ENCODE measurements at regions not wholly inside any gene's neighbourhood (a gene's known extent, or its start where the extent isn't known, plus 50 kb on each side); places are given as distances from the start of the nearest gene placed in this dataset.
"Not testable (repeated sequence)": the region's sequence is repeated elsewhere in the genome, so short reads cannot be mapped to it uniquely, and the experiment has no call there.

DNA sequence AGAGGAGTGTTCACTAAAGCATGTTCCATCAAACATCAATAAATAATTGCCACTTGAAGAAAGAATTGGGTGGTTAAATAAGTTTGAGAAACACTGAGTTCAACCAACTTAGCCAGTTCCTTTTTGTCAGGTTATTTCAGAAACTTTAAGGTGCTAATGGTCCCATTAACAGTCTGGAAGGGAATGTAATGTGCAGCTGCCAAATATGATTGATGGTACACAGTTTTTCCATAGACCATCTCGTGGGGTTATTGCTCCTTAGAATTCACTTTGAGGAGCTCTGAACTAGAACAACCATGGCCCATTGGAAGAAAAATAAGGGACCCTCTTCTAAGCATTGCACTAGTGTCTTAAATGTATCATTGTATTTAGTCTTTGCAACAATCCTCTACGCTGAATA, 185.8 kb upstream of the NR2F2 start:
- no peak for DNase-seq (ENCODE audit: low read depth)

DNA sequence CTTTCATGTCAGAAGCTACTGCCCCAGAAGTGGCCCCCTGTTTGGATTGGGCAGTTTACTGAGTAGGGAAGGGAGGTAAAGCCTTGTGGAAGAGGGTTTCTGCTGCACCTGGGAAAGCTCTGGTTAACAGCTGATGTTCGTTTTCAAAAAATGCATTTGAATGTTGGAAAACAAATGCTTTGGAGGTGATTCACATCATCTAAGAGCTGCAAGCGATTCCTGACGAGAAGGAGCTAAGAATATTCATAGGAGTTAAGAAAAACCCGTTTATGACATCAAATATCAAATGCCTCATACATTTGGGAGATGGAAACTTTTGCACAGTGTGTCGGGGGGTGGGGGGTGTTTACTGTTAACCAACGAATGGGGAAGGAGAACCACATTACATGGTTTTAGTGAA, 183.8 kb upstream of the NR2F2 start:
- no peak for DNase-seq (ENCODE audit: low read depth)

GRCh38 chr15:96147267-96147666, 183.2 kb upstream of the NR2F2 start:
- no peak for DNase-seq (ENCODE audit: low read depth)

GRCh38 chr15:96150254-96150653, 180.2 kb upstream of the NR2F2 start:
- no peak for DNase-seq (ENCODE audit: low read depth)

DNA sequence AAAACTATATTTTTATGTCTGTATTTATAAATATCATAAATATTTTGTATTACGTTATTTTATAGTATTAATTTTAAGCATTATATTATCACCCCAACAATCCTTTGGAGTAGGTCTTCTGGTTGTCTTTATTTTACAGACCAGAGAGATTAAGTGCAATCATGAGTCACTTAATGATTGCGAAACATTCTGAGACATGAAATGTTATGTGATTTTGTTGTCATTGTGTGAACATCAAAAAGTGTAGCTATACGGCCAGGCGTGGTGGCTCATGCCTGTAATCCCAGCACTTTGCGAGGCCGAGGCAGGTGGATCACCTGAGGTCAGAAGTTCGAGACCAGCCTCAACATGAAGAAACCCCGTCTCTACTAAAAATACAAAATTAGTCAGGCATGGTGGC, 178.8 kb upstream of the NR2F2 start:
- DNase-seq (ENCODE audit: low read depth), result not testable (repeated sequence)

GRCh38 chr15:96153929-96154328, 176.6 kb upstream of the NR2F2 start:
- no peak for DNase-seq (ENCODE audit: low read depth)

DNA sequence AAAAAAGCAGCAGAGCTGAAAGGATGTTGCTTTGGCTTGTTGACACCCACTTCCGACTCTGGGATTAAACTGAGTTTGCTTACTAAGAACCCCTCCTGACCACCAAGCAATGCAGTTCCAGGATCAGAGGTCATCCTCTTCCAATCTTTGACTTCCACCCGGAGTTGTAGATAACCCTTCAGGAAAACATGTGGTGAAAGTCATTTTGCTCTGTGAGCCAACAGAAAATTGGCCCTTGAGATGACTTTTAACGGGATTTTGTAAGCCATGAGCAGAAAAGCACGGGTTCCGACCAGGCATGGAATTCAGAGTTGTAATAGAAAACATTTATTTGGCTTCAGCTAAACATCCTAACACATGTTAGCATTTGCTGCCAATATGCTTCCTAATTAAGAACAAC, 171.6 kb upstream of the NR2F2 start:
- DNase-seq (ENCODE audit: low read depth), result no peak

- no peak for DNase-seq (ENCODE audit: low read depth)
Measured at GRCh38 chr15:96160269-96160668, 170.2 kb upstream of the NR2F2 start.

- no peak for DNase-seq (ENCODE audit: low read depth)
Measured at GRCh38 chr15:96160800-96161199, 169.7 kb upstream of the NR2F2 start.

GRCh38 chr15:96162322-96162721, 168.2 kb upstream of the NR2F2 start:
- DNase-seq (ENCODE audit: low read depth), result no peak

- DNase-seq (ENCODE audit: low read depth), result no peak
Measured at GRCh38 chr15:96165081-96165480, 165.4 kb upstream of the NR2F2 start.

- no peak for DNase-seq (ENCODE audit: low read depth)
Measured at GRCh38 chr15:96165775-96166174, 164.7 kb upstream of the NR2F2 start.

GRCh38 chr15:96166223-96167200, 164.0 kb upstream of the NR2F2 start:
- DNase-seq (ENCODE audit: low read depth), result no peak

- not testable (repeated sequence) for DNase-seq (ENCODE audit: low read depth)
Measured at GRCh38 chr15:96170616-96170978, 159.9 kb upstream of the NR2F2 start.

DNA sequence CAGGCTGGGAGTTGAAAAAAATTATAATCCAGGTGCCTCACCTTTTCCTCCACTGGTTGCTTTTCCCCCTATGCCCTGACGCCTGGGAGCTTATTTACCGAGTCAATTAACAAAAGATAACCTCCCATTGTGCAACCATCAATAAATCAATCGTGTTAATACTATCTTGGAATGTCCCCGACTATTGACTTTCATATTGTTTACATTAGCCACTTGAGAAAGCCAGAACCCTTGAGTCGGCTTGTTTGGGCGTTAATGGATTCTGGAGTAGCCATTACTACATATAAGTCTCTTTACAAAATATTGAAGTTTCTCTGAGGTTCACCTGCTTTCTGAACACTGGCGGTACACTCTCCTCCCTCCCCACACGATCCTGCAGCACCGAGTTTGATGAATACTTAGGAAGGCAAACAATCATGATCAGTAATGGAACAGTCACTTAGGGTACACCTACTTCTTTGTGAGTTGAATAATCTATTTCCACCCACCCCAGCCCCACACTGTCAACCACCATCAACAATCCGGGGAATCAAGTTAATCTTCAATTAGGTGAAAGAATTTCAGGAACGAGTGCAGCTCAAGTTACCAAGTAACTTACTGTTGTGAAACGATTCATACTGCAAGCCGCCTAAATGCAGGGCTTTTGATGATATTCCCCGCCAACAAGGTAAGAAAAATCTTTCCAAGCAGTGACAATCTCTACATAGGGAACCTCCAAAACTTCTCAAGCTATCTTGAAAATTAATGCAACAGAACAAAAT, 159.3 kb upstream of the NR2F2 start:
- DNase-seq (ENCODE audit: low read depth), result no peak

- no peak for DNase-seq (ENCODE audit: low read depth)
Measured at GRCh38 chr15:96171853-96172296, 158.6 kb upstream of the NR2F2 start.

DNA sequence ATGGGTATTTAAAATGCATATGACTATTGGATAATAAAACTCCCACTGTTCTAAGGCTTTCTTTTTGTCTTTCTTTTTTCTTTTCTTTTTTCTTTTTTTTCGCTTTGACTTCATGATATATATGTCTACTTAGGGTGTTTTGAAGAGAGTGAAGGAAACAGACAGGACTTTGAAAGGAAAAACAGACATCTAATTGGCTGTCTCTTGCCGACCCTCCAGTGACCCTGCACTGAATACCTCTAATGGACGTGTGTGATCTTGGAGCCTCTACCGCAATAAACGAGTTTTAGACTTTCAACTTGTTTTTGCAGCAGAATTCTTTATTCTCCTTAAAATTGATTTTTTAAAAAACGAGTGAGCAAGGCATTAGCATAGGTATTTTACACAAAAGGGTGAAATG, 158.1 kb upstream of the NR2F2 start:
- DNase-seq (ENCODE audit: low read depth), result no peak

- no peak for DNase-seq (ENCODE audit: low read depth)
Measured at GRCh38 chr15:96176831-96177230, 153.7 kb upstream of the NR2F2 start.

DNA sequence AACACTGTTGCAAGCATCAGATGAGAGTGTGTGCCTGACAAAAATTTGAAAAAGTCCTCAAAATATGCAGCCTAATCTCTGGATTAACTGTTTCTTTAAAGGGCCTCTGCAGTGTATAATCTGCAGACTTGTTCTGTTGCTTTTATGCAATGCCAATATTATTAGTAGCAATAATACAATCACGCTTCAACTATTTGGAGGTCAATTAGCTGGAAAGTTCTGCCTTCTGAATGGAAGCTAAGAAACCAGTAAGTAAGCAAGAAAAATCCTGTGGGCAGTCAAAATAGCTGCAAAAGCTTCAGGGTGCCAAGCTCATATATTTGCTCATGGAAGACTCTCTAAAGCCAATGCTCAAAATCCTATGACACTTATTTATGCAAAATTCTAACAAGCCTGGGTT, 153.2 kb upstream of the NR2F2 start:
- no peak for DNase-seq (ENCODE audit: low read depth)

- no peak for DNase-seq (ENCODE audit: low read depth)
Measured at GRCh38 chr15:96180087-96180748, 150.3 kb upstream of the NR2F2 start.

GRCh38 chr15:96181217-96181616, 149.3 kb upstream of the NR2F2 start:
- DNase-seq (ENCODE audit: low read depth), result no peak

DNA sequence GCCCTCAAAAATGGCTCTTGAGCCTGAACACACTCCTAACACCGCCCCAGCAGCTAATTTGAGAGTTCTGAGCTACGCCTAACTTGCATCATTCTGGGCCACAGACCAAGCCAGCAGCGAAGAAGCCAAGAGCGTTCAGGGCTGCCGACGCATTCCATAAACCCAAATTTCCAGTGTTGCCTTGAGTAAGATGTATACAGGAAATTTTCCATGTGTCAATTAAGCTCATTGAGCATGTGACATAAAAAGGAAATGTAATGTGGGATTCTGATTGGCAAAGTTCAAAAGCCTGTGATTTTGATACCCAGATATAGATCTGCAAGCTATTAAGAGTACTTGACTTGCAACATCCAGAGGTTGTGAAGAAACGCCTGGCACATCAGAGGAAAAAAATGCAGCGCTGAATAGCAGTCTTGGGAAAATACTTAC, 148.6 kb upstream of the NR2F2 start:
- DNase-seq (ENCODE audit: low read depth), result no peak

Measured in myocyte (in vitro differentiated cells).